Hepatocyte (in vitro differentiated cells): ENCODE measurements at regions not wholly inside any gene's neighbourhood (a gene's known extent, or its start where the extent isn't known, plus 50 kb on each side); places are given as distances from the start of the nearest gene placed in this dataset.

ENCODE experiments used
- DNase-seq: peaks from one replicate; pipeline ENCODE4 v3.0.0-alpha.2; 2016; ENCODE audit warnings: low spot score
- H2AFZ ChIP-seq: fragments of 200-600 bp; sonication (generic); 2 replicates; pipeline ENCODE4 v1.6.0; 2016; ENCODE audit warnings: antibody characterized with exemption, mild to moderate bottlenecking
- H3K27ac ChIP-seq: fragments of 200-600 bp; sonication (generic); 2 replicates; pipeline ENCODE4 v1.5.1; 2016; ENCODE audit warnings: mild to moderate bottlenecking
- H3K27me3 ChIP-seq: fragments of 200-600 bp; sonication (generic); 2 replicates; pipeline ENCODE4 v1.6.1; 2016
- H3K36me3 ChIP-seq: fragments of 200-600 bp; sonication (generic); replicated peaks from 2 replicates; pipeline ENCODE4 v1.5.1; 2016; ENCODE audit warnings: low read depth; ENCODE audit not compliant: insufficient read depth
- H3K4me1 ChIP-seq: fragments of 200-600 bp; sonication (generic); 2 replicates; pipeline ENCODE4 v1.5.1; 2016; ENCODE audit warnings: mild to moderate bottlenecking, moderate library complexity; ENCODE audit not compliant: insufficient read depth
- H3K4me2 ChIP-seq: fragments of 200-600 bp; sonication (generic); 2 replicates; pipeline ENCODE4 v1.6.0; 2016
- H3K4me3 ChIP-seq: fragments of 200-600 bp; sonication (generic); 2 replicates; pipeline ENCODE4 v1.5.1; 2016; ENCODE audit warnings: mild to moderate bottlenecking
- H3K79me2 ChIP-seq: fragments of 200-600 bp; sonication (generic); 2 replicates; pipeline ENCODE4 v1.6.0; 2017; ENCODE audit warnings: mild to moderate bottlenecking
- H3K9me2 ChIP-seq: fragments of 200-600 bp; sonication (generic); replicated peaks from 2 replicates; pipeline ENCODE4 v1.6.0; 2017; ENCODE audit warnings: mild to moderate bottlenecking; ENCODE audit not compliant: insufficient read depth
- H3K9me3 ChIP-seq: fragments of 200-600 bp; sonication (generic); 2 replicates; pipeline ENCODE4 v1.5.1; 2016; ENCODE audit warnings: low read depth, mild to moderate bottlenecking
- H4K20me1 ChIP-seq: fragments of 200-600 bp; sonication (generic); 2 replicates; pipeline ENCODE4 v1.6.0; 2016; ENCODE audit warnings: mild to moderate bottlenecking; ENCODE audit not compliant: insufficient read depth, poor library complexity, severe bottlenecking
- CTCF ChIP-seq: fragments of 200-600 bp; sonication (generic); IDR thresholded peaks from 2 replicates; pipeline ENCODE4 v1.5.1; 2016; ENCODE audit warnings: antibody characterized with exemption, mild to moderate bottlenecking; ENCODE audit not compliant: poor library complexity
- EZH2 ChIP-seq: fragments of 200-600 bp; sonication (generic); IDR thresholded peaks from 2 replicates; pipeline ENCODE4 v1.6.1; 2016; ENCODE audit warnings: antibody characterized with exemption, mild to moderate bottlenecking, borderline replicate concordance
- EZH2phosphoT487 ChIP-seq: fragments of 200-600 bp; sonication (generic); IDR thresholded peaks from one replicate; pipeline ENCODE4 v1.6.1; 2018; ENCODE audit warnings: antibody characterized with exemption, mild to moderate bottlenecking, low read depth, moderate library complexity; ENCODE audit not compliant: unreplicated experiment, severe bottlenecking
- WGBS: methylation state at CpG from one replicate; pipeline ENCODE4 v1.1.6; 2016; ENCODE audit warnings: low lambda C conversion rate; ENCODE audit errors: missing lambda C conversion rate; 5-methylcytosine and 5-hydroxymethylcytosine counted together

DNA sequence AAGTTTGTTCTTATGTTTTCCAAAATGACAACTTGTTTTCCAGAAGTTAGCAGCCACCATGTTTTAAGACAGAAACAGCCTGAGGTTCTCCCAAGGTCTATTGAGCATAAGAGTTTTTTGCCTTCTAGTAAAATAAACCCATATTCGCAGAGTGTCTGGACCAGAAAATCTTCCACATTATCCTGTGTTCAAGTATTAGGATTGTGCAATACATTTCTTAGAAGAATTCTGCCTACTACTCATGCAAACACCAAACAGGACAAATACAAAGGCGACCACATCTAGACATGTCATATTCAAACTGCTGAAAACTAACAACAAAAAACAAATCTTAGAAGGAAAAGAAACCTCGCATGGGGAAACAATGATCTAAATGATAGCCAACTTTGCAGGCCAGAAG, 145.4 kb upstream of the AHI1 start:
- no peak overlapping the region for H3K4me3 ChIP-seq
- 95% methylated on average over 3 of the region's 3 CpGs for WGBS

DNA sequence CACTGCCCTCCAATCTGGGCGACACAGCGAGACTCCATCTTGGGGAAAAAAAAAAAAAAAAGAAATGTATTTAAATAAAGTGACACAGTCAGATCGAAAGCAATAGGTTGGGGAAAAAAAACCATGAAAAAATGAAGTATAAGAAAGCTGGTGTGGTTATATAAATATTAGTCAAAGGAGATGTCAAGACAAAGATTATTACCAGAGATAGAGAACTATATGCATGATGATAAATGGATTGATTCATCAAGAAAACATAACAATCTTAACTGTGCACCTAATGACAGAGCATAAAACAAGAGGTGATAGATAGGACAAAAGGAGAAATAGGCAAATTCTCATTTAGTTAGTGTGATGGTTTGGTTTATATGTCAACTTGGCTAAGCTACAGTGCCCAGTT, 146.9 kb upstream of the AHI1 start:
- 94% methylated on average over 3 of the region's 3 CpGs for WGBS
- DNase-seq, result no peak
- Histone ChIP-seq H3K27me3 (no peaks in the 10 kb centered on the region), H3K4me2 (no peak overlapping the region), H2AFZ (no peak overlapping the region), H3K79me2 (no peaks in the 10 kb centered on the region), H3K9me3 (no peaks in the 10 kb centered on the region), H3K36me3 (no peaks in the 10 kb centered on the region), H4K20me1 (no peaks in the 10 kb centered on the region), H3K9me2 (no peaks in the 10 kb centered on the region), H3K4me1 (no peaks in the 10 kb centered on the region), H3K4me3 (no peak overlapping the region), H3K27ac (no peak overlapping the region)
- no peak for TF ChIP-seq CTCF
- TF ChIP-seq EZH2phosphoT487, result no peak
- no peak for TF ChIP-seq EZH2

More for the DNA sequence above, 145.4 kb upstream of the AHI1 start:
- no peak for TF ChIP-seq CTCF
- TF ChIP-seq EZH2, result no peak
- no peak for TF ChIP-seq EZH2phosphoT487
- Histone ChIP-seq H3K36me3 (no peaks in the 10 kb centered on the region), H3K4me1 (no peaks in the 10 kb centered on the region), H3K9me2 (no peaks in the 10 kb centered on the region), H3K27ac (no peak overlapping the region), H4K20me1 (no peaks in the 10 kb centered on the region), H3K27me3 (no peaks in the 10 kb centered on the region), H3K79me2 (no peaks in the 10 kb centered on the region), H2AFZ (no peak overlapping the region), H3K4me2 (no peak overlapping the region), H3K9me3 (no peaks in the 10 kb centered on the region)
- DNase-seq, result no peak

DNA sequence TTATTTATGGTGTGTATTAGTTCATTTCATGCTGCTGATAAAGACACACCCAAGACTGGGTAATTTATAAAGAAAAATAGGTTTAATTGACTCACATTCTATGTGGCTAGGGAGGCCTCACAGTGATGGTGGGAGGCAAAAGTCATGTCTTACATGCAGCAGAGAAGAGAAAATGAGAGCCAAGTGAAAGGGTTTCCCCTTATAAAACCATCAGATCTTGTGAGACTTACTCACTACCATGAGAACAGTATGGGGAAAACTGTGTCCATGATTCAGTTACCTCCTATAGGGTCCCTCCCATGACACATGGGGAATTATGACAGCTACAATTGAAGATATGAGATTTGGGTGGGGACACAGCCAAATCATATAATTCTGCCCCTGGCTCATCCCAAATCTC, 150.0 kb upstream of the AHI1 start:
- no peaks in the 10 kb centered on the region for H3K4me1 ChIP-seq
- H3K79me2 ChIP-seq, result no peaks in the 10 kb centered on the region
- H3K36me3 ChIP-seq, result no peaks in the 10 kb centered on the region
- H3K4me2 ChIP-seq, result no peak overlapping the region
- no peaks in the 10 kb centered on the region for H3K27me3 ChIP-seq
- no peak overlapping the region for H3K4me3 ChIP-seq
- H3K27ac ChIP-seq, result no peak overlapping the region
- DNase-seq, result no peak
- no peak for TF ChIP-seq EZH2phosphoT487
- TF ChIP-seq EZH2, result no peak
- no peak for TF ChIP-seq CTCF
- H4K20me1 ChIP-seq, result no peaks in the 10 kb centered on the region
- H2AFZ ChIP-seq, result no peak overlapping the region
- H3K9me2 ChIP-seq, result no peaks in the 10 kb centered on the region
- H3K9me3 ChIP-seq, result no peaks in the 10 kb centered on the region
